ENCODE measurements at regions not wholly inside any gene's neighbourhood (a gene's known extent, or its start where the extent isn't known, plus 50 kb on each side); places are given as distances from the start of the nearest gene placed in this dataset.

GRCh38 chr2:173667415-173667814, 297.8 kb downstream of the SP3 start:
- H3K4me1 ChIP-seq (ENCODE audit: insufficient read depth, low read length): peaks cover 13% of the 10 kb centered on the region
- no peak overlapping the region for H3K27ac ChIP-seq (ENCODE audit: low read length)
- peak; percentile 39 for DNase-seq
- no peaks in the 10 kb centered on the region for H4K20me1 ChIP-seq (ENCODE audit: low read length)
- TF ChIP-seq CTCF (conservative IDR thresholded peaks at IDR 0.05; ENCODE audit: low read depth, low read length) (peak; percentile 57), EZH2phosphoT487 (IDR thresholded peaks at IDR 0.05; ENCODE audit: borderline replicate concordance, low read length) (no peak)
- no peak overlapping the region for H3K4me3 ChIP-seq (ENCODE audit: low read length)
- POLR2A ChIA-PET (ENCODE audit: unreplicated experiment): no interaction called here
- no peak overlapping the region for H2AFZ ChIP-seq (ENCODE audit: low read length)
- H3K27me3 ChIP-seq (ENCODE audit: low read length): no peaks in the 10 kb centered on the region
- H3K4me2 ChIP-seq (ENCODE audit: low read length): no peak overlapping the region
- no peaks in the 10 kb centered on the region for H3K79me2 ChIP-seq (ENCODE audit: low read length)
- no peaks in the 10 kb centered on the region for H3K9me2 ChIP-seq (replicated peaks; ENCODE audit: low read length)
- H3K36me3 ChIP-seq (ENCODE audit: low read depth, low read length): no peaks in the 10 kb centered on the region
- no peak overlapping the region for H3K9ac ChIP-seq (ENCODE audit: low read length)
- CTCF ChIA-PET: interaction anchor here (0.6 kb wide), 1 partner anchor 596 kb away, joined by 5 read pairs; no protein-coding TSS in a partner anchor
- no peaks in the 10 kb centered on the region for H3F3A ChIP-seq (ENCODE audit: low read length, unreplicated experiment)
- H3K9me3 ChIP-seq (ENCODE audit: low read length): no peaks in the 10 kb centered on the region
- no TSS peak for BruUV-seq (replicated peaks)
- ATAC-seq: peak; percentile 67
- intact Hi-C loops (cut with micrococcal nuclease): loop anchor here (5.0 kb wide), 4 partner anchors 80 to 265 kb away; no protein-coding TSS in a partner anchor

- Histone ChIP-seq H3K79me2 (ENCODE audit: low read length) (no peaks in the 10 kb centered on the region), H3K4me3 (ENCODE audit: low read length) (no peak overlapping the region), H2AFZ (ENCODE audit: low read length) (no peak overlapping the region), H3K27me3 (ENCODE audit: low read length) (no peaks in the 10 kb centered on the region), H3K4me1 (ENCODE audit: insufficient read depth, low read length) (peaks cover 13% of the 10 kb centered on the region), H3K9me3 (ENCODE audit: low read length) (no peaks in the 10 kb centered on the region), H3F3A (ENCODE audit: low read length, unreplicated experiment) (no peaks in the 10 kb centered on the region), H3K4me2 (ENCODE audit: low read length) (peak overlapping the region; percentile 27; the same call in 1 of the 2 replicates), H3K9me2 (replicated peaks; ENCODE audit: low read length) (no peaks in the 10 kb centered on the region), H4K20me1 (ENCODE audit: low read length) (no peaks in the 10 kb centered on the region), H3K36me3 (ENCODE audit: low read depth, low read length) (no peaks in the 10 kb centered on the region), H3K9ac (ENCODE audit: low read length) (no peak overlapping the region), H3K27ac (ENCODE audit: low read length) (0 out of 2 replicates have a peak overlapping the region, but pooled peaks have one; percentile 3)
- peak; percentile 60 for DNase-seq
- ATAC-seq: peak; percentile 77
- POLR2A ChIA-PET (ENCODE audit: unreplicated experiment): no interaction called here
- CTCF ChIA-PET: no interaction called here
- BruUV-seq (replicated peaks): no TSS peak
- TF ChIP-seq EZH2 (IDR thresholded peaks at IDR 0.05; ENCODE audit: low read length, unreplicated experiment): no peak
- TF ChIP-seq CTCF (conservative IDR thresholded peaks at IDR 0.05; ENCODE audit: low read depth, low read length): no peak
- no peak for TF ChIP-seq EZH2phosphoT487 (IDR thresholded peaks at IDR 0.05; ENCODE audit: borderline replicate concordance, low read length)
- intact Hi-C loops (cut with micrococcal nuclease): loop anchor here (1.0 to 5.0 kb wide), 5 partner anchors 47 to 267 kb away; no protein-coding TSS in a partner anchor
These were observed 295.8 kb downstream of the SP3 start for GRCh38 chr2:173669271-173669853.

- Histone ChIP-seq H3K79me2 (ENCODE audit: low read length) (no peaks in the 10 kb centered on the region), H4K20me1 (ENCODE audit: low read length) (no peaks in the 10 kb centered on the region), H3K9me3 (ENCODE audit: low read length) (no peaks in the 10 kb centered on the region), H3K4me1 (ENCODE audit: insufficient read depth, low read length) (peaks cover 13% of the 10 kb centered on the region), H3K9me2 (replicated peaks; ENCODE audit: low read length) (no peaks in the 10 kb centered on the region), H3K27me3 (ENCODE audit: low read length) (no peaks in the 10 kb centered on the region), H3K9ac (ENCODE audit: low read length) (no peak overlapping the region), H3K36me3 (ENCODE audit: low read depth, low read length) (no peaks in the 10 kb centered on the region), H3K4me2 (ENCODE audit: low read length) (no peak overlapping the region), H3K4me3 (ENCODE audit: low read length) (no peak overlapping the region), H2AFZ (ENCODE audit: low read length) (no peak overlapping the region), H3F3A (ENCODE audit: low read length, unreplicated experiment) (no peaks in the 10 kb centered on the region), H3K27ac (ENCODE audit: low read length) (no peak overlapping the region)
- CTCF ChIA-PET: no interaction called here
- ATAC-seq (no peak), DNase-seq (no peak)
- BruUV-seq (replicated peaks): no TSS peak
- POLR2A ChIA-PET (ENCODE audit: unreplicated experiment): no interaction called here
- TF ChIP-seq EZH2phosphoT487 (IDR thresholded peaks at IDR 0.05; ENCODE audit: borderline replicate concordance, low read length): no peak
- no peak for TF ChIP-seq CTCF (conservative IDR thresholded peaks at IDR 0.05; ENCODE audit: low read depth, low read length)
- no peak for TF ChIP-seq EZH2 (IDR thresholded peaks at IDR 0.05; ENCODE audit: low read length, unreplicated experiment)
- intact Hi-C loops (cut with micrococcal nuclease): loop anchor here (1.0 to 5.0 kb wide), 5 partner anchors 46 to 268 kb away; no protein-coding TSS in a partner anchor
These were observed 295.3 kb downstream of the SP3 start for GRCh38 chr2:173669888-173670287.

Data from PC-3 (cell line).